Pancreas (tissue), 10 donors: ENCODE measurements at regions not wholly inside any gene's neighbourhood (a gene's known extent, or its start where the extent isn't known, plus 50 kb on each side); places are given as distances from the start of the nearest gene placed in this dataset.

Experiments used
- ATAC-seq, 4 donors: fragments of 200-7000 bp; cut with Tn5 transposase; one replicate each; pipeline versions ENCODE4 v1.8.0 to v1.9.1; 2020; ENCODE audit warnings: mild to moderate bottlenecking in 4 of 4, moderate library complexity in 4 of 4
- DNase-seq, 6 donors: peaks; one replicate each; pipeline ENCODE4 v3.0.0-alpha.2; 2020
- FAIRE-seq: peaks from 2 replicates; lab custom pipeline; 2012; peaks lifted over from hg19 to GRCh38; lab: Jason Lieb, UNC
- H3K27ac ChIP-seq, 4 donors: fragments of 200-600 bp; sonication (generic); 1 replicate in 3 of 4; 2 replicates in 1 of 4; pipeline versions ENCODE4 v1.5.0 to v1.8.0; 2020
- H3K27me3 ChIP-seq, 4 donors: fragments of 200-600 bp; one replicate each; pipeline ENCODE4 v1.8.0; 2021
- H3K36me3 ChIP-seq, 3 donors: fragments of 200-600 bp; sonication (generic) in 1 of 3; one replicate each; pipeline versions ENCODE4 v1.5.0 to v1.8.0; 2020 to 2021
- H3K4me1 ChIP-seq, 3 donors: fragments of 200-600 bp; one replicate each; pipeline ENCODE4 v1.8.0; 2021
- H3K4me3 ChIP-seq, 4 donors: fragments of 200-600 bp; sonication (generic) in 2 of 4; one replicate each; pipeline versions ENCODE4 v1.5.0 to v1.8.0; 2020 to 2021
- H3K9me3 ChIP-seq, 4 donors: fragments of 200-600 bp; one replicate each; pipeline ENCODE4 v1.8.0; 2021
- WGBS, 2 donors: extraction: QIAGEN DNeasy Blood & Tissue Kit; methylation state at CpG; one replicate each; pipeline ENCODE4 v1.1.7; 2013; 5-methylcytosine and 5-hydroxymethylcytosine counted together
- intact Hi-C, 3 donors: fragments of 100-400 bp; cut with DNase I; formaldehyde crosslinking; loops; one replicate each; pipeline versions ENCODE4 v1.11.1 to v1.14.2; 2022
- TF ChIP-seq, protein P1 (sequence below), 4 donors: fragments of 200-600 bp; sonication (generic) in 3 of 4; IDR thresholded peaks; one replicate each; pipeline versions ENCODE4 v1.5.0 to v1.8.0; 2021; ENCODE audit warnings: antibody characterized with exemption in 4 of 4
- donor health status: healthy with polysubstance abuse.
- donor health status: DM: no; HTN: no; CAD: no; lungs with moderate emphysema.
- donor health status: DM: no; HTN: no; CAD: no.
- donor health status: control.
- donor health status: control.
- donor health status: Bipolar disorder and iron deficiency.
- donor health status: DM: yes; HTN: yes; CAD: no.
- donor health status: DM: no; HTN: no; CAD: no.
- donor health status: DM: no; HTN: no; CAD: no.
- donor health status: DM: yes; HTN: yes; CAD: no.

GRCh38 chr13:109285586-109285985, 500.8 kb downstream of the IRS2 start:
- TF ChIP-seq, protein P1, sequence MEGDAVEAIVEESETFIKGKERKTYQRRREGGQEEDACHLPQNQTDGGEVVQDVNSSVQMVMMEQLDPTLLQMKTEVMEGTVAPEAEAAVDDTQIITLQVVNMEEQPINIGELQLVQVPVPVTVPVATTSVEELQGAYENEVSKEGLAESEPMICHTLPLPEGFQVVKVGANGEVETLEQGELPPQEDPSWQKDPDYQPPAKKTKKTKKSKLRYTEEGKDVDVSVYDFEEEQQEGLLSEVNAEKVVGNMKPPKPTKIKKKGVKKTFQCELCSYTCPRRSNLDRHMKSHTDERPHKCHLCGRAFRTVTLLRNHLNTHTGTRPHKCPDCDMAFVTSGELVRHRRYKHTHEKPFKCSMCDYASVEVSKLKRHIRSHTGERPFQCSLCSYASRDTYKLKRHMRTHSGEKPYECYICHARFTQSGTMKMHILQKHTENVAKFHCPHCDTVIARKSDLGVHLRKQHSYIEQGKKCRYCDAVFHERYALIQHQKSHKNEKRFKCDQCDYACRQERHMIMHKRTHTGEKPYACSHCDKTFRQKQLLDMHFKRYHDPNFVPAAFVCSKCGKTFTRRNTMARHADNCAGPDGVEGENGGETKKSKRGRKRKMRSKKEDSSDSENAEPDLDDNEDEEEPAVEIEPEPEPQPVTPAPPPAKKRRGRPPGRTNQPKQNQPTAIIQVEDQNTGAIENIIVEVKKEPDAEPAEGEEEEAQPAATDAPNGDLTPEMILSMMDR (IDR thresholded peaks at IDR 0.05), result no peak
- WGBS, 2 donors, result 83 to 85% methylated on average over 2 of the region's 2 CpGs
- Histone ChIP-seq H3K36me3 (no peaks in the 10 kb centered on the region), H3K9me3 (no peaks in the 10 kb centered on the region), H3K27me3 (no peaks in the 10 kb centered on the region), H3K27ac (no peak overlapping the region), H3K4me1 (no peaks in the 10 kb centered on the region), H3K4me3 (no peak overlapping the region)
- no peak for ATAC-seq
- no peak for DNase-seq
- intact Hi-C loops, result no loop called here
- FAIRE-seq, result no peak

DNA sequence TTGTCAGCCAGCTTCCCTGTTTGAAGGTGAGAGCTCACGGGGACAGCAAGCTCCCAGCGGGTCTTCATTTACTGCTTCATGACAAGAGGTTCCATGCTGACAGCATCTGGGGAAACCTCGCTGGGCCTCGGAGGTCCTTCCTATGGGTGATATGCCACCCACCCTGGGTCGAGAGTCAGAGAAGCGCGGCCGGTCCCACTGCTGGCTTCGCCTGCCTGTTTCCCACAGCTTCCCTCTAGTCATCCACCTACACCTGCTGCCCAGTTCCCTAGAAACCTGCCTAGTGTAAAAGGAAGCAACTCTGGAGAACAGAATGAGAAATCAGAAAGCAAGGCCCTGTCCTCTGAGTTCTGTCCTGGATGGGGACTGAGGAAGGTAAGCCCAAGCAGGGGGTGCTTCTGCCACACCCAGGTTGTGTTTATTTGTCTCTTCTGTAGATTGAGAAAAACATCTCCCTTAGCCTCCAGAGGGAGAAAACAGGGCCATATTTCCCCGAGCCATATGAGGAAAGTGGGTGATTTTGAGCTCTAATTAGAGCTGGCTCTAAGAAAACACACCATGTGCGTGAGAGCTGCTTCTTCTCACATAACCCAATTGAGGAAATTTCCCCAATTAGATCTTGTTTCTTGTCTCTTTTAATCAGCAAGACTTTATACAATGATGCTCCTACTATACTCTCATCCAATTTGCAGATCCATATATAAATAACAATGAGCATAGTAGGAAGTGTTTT, 504.3 kb downstream of the IRS2 start:
- Histone ChIP-seq H3K27ac (no peak overlapping the region), H3K27me3 (no peaks in the 10 kb centered on the region), H3K36me3 (no peaks in the 10 kb centered on the region), H3K4me1 (no peaks in the 10 kb centered on the region), H3K9me3 (no peaks in the 10 kb centered on the region), H3K4me3 (no peak overlapping the region)
- WGBS, 2 donors, result 85 to 90% methylated on average over 11 of the region's 11 CpGs
- ATAC-seq (peak in 1 of 4 donors; percentile 11), FAIRE-seq (no peak), DNase-seq (peak in 1 of 6 donors; percentile 19)
- TF ChIP-seq, protein P1 (IDR thresholded peaks at IDR 0.05), result no peak
- intact Hi-C loops, result no loop called here

DNA sequence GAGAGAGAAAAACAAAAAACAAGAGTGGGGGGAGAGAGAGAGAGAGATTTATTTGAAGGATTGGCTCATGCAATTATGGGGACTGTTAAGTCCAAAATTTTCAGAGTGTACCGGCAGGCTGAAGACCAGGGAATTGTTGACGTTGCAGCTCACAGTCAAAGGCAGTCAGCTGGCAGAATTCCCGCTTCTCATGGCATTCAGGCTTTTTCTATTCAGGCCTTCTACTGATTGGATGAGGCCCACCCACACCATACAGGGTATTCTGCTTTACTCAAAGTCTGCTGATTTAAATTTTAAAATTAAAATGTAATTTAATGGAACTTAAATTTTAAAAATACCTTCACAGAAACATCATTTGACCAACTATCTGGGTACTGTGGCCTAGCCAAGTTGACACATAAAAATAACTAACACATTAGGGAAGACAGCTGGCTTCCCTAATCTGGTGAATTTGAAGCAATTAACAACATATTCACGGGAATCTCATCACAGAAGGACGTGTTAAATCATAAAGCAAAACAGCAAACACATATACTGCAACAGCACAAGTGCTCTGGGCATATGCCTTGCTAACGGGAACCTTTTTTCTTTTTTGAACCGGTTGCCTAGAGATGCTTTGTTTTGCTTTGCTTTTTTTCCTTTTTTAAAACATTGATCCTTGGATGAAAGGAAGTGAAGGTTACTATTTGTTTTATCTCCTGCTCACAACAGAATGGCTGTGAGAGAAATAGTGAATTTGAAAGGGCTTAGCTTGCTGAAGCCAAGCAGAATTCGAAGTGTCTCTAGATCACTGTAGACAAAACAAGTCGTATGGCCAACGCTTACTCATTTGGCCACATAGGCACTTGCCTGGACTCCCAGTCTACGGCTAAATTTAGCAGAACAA, 505.1 kb downstream of the IRS2 start:
- 61 to 69% methylated on average over 11 of the region's 11 CpGs for WGBS, 2 donors
- Histone ChIP-seq H3K27ac (no peak overlapping the region), H3K4me3 (no peak overlapping the region), H3K4me1 (no peaks in the 10 kb centered on the region), H3K9me3 (no peaks in the 10 kb centered on the region), H3K36me3 (no peaks in the 10 kb centered on the region), H3K27me3 (no peaks in the 10 kb centered on the region)
- TF ChIP-seq, protein P1 (IDR thresholded peaks at IDR 0.05), result no peak
- peak in 2 of 4 donors; percentile 12 to 41 for ATAC-seq
- DNase-seq, result no peak
- no peak for FAIRE-seq
- intact Hi-C loops, result no loop called here

DNA sequence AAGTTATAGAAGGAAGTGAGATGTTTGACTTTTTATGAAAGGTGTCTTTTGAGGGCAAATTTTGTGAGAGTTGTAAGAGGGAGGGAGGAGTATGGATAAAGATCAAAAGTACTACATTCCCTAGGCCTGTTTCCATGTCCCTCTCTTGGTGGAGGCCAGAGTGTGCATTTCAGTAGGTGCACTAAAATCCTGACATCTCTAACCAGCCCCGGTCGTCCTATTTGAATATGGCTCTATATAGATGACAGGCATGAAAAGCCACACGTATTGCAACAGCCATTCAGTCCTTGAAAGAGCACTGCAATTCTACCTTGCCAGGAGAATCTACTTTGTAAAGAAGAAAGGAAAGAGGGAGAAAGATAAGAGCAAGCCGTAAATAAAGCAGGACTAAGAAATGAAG, 510.1 kb downstream of the IRS2 start:
- DNase-seq (no peak), ATAC-seq (no peak), FAIRE-seq (no peak)
- TF ChIP-seq, protein P1 (IDR thresholded peaks at IDR 0.05), result no peak
- Histone ChIP-seq H3K36me3 (no peaks in the 10 kb centered on the region), H3K4me3 (no peak overlapping the region), H3K9me3 (no peaks in the 10 kb centered on the region), H3K27me3 (no peaks in the 10 kb centered on the region), H3K4me1 (no peaks in the 10 kb centered on the region), H3K27ac (no peak overlapping the region)
- WGBS, 2 donors, result 75 to 77% methylated on average over 4 of the region's 4 CpGs
- intact Hi-C loops, result no loop called here
